ENCODE measurements at regions not wholly inside any gene's neighbourhood (a gene's known extent, or its start where the extent isn't known, plus 50 kb on each side); places are given as distances from the start of the nearest gene placed in this dataset.
"Not testable (repeated sequence)": the region's sequence is repeated elsewhere in the genome, so short reads cannot be mapped to it uniquely, and the experiment has no call there.

DNA sequence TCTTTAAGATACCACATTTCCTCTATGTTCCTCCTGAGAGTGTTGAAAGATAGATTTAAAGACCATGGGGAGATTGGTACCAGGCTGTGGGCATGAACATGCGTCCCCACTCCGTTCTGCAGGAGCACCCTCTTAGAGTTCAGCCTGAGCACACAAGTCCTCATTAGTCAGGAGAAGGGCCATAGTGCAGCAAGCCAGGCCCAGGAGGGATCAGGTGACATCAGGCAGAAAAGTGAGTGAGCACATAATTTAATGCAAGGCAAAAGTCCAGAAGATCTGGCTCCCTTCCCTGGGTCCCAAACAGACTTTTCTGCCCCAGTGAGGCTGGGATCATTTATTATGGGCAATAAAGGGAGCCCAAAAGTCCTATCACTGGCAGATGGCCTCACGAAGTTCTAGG lies 263.7 kb upstream of the AGTR2 start:
- Histone ChIP-seq H3K27ac (ENCODE audit: low read depth, low read length) (no peak overlapping the region), H3K9ac (ENCODE audit: low read depth in 1 of 3, low read length in 3 of 3) (no peak overlapping the region), H3K27me3 (ENCODE audit: control insufficient read depth in 3 of 3, insufficient read depth in 3 of 3, low read length in 3 of 3) (peaks cover 0 to 5% (median 0%) of the 10 kb centered on the region in 3 donors)

DNA sequence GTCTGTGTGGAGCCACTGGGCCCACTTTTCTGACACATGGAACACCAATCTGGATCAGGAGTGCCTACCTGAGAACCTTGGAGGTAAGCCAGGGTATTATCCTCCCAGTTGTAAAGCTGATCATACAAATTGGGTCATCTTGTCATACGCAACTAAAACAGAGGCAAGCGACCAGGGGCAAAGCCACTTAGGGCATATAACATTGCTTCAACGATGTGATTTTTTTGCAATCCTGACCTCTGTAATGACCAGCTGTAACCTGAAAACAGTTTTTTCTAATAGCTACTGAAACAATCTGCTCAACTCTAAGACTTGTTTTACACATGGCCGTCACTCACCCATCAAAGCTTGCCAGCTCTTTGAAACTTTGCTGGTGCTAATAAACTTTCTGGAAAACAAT lies 261.5 kb upstream of the AGTR2 start:
- H3K9ac ChIP-seq (ENCODE audit: low read depth in 1 of 3, low read length in 3 of 3) = no peak overlapping the region
- peaks cover 0 to 2% (median 0%) of the 10 kb centered on the region in 3 donors for H3K9me3 ChIP-seq (ENCODE audit: control insufficient read depth in 3 of 3, low read length in 3 of 3)
- no peaks in the 10 kb centered on the region for H3K36me3 ChIP-seq (ENCODE audit: control insufficient read depth in 3 of 3, insufficient read depth in 3 of 3, low read length in 3 of 3)
- H3K27ac ChIP-seq (ENCODE audit: low read depth, low read length) = no peak overlapping the region
- H3K4me3 ChIP-seq (ENCODE audit: low read length in 3 of 3) = no peak overlapping the region
- no peaks in the 10 kb centered on the region for H3K4me1 ChIP-seq (ENCODE audit: control insufficient read depth in 3 of 3, insufficient read depth in 3 of 3, low read length in 3 of 3)
- H3K27me3 ChIP-seq (ENCODE audit: control insufficient read depth in 3 of 3, insufficient read depth in 3 of 3, low read length in 3 of 3) = peaks cover 0 to 7% (median 0%) of the 10 kb centered on the region in 3 donors

More for the DNA sequence above, 263.7 kb upstream of the AGTR2 start:
- Histone ChIP-seq H3K9me3 (ENCODE audit: control insufficient read depth in 3 of 3, low read length in 3 of 3) (peaks cover 0 to 2% (median 0%) of the 10 kb centered on the region in 3 donors), H3K36me3 (ENCODE audit: control insufficient read depth in 3 of 3, insufficient read depth in 3 of 3, low read length in 3 of 3) (no peaks in the 10 kb centered on the region), H3K4me1 (ENCODE audit: control insufficient read depth in 3 of 3, insufficient read depth in 3 of 3, low read length in 3 of 3) (no peaks in the 10 kb centered on the region), H3K4me3 (ENCODE audit: low read length in 3 of 3) (no peak overlapping the region)

- Histone ChIP-seq H3K36me3 (ENCODE audit: control insufficient read depth in 3 of 3, insufficient read depth in 3 of 3, low read length in 3 of 3) (no peaks in the 10 kb centered on the region), H3K9me3 (ENCODE audit: control insufficient read depth in 3 of 3, low read length in 3 of 3) (peaks cover 0 to 2% (median 0%) of the 10 kb centered on the region in 3 donors), H3K27me3 (ENCODE audit: control insufficient read depth in 3 of 3, insufficient read depth in 3 of 3, low read length in 3 of 3) (peaks cover 0 to 7% (median 0%) of the 10 kb centered on the region in 3 donors), H3K4me1 (ENCODE audit: control insufficient read depth in 3 of 3, insufficient read depth in 3 of 3, low read length in 3 of 3) (no peaks in the 10 kb centered on the region), H3K27ac (ENCODE audit: low read depth, low read length) (no peak overlapping the region), H3K9ac (ENCODE audit: low read depth in 1 of 3, low read length in 3 of 3) (no peak overlapping the region), H3K4me3 (ENCODE audit: low read length in 3 of 3) (no peak overlapping the region)
These were observed 258.6 kb upstream of the AGTR2 start for GRCh38 chrX:115911967-115912366.

DNA sequence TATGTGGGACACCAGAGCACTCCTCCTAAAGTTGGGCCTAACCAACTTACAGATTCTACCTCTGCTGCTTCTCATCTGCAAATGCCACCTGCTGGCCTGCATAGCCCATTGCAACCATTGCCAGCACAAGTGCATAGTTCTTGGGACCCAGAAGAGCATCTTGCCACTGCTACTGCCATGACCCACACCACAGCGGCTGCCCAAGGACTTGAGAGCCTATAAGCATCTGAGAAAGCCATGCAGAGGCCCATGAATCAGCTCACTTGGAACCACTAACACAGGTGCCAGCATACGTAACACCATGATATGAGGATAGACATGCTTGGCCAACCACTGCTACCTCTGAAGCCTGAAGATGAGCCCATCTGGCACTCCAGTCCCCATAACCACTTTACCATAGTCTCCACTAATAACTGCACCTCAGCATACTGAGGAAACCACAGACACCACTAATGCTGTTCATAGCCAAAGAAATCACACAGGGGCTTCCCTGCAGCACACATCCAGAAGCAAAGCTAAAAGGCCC lies 258.1 kb upstream of the AGTR2 start:
- H3K9ac ChIP-seq (ENCODE audit: low read depth in 1 of 3, low read length in 3 of 3) = no peak overlapping the region
- no peak overlapping the region for H3K4me3 ChIP-seq (ENCODE audit: low read length in 3 of 3)
- H3K27me3 ChIP-seq (ENCODE audit: control insufficient read depth in 3 of 3, insufficient read depth in 3 of 3, low read length in 3 of 3) = peaks cover 0 to 7% (median 0%) of the 10 kb centered on the region in 3 donors

GRCh38 chrX:115913575-115913974 lies 257.0 kb upstream of the AGTR2 start:
- Histone ChIP-seq H3K4me3 (ENCODE audit: low read length in 3 of 3) (no peak overlapping the region), H3K9ac (ENCODE audit: low read depth in 1 of 3, low read length in 3 of 3) (no peak overlapping the region), H3K27me3 (ENCODE audit: control insufficient read depth in 3 of 3, insufficient read depth in 3 of 3, low read length in 3 of 3) (peaks cover 0 to 7% (median 0%) of the 10 kb centered on the region in 3 donors), H3K9me3 (ENCODE audit: control insufficient read depth in 3 of 3, low read length in 3 of 3) (peaks cover 0 to 2% (median 0%) of the 10 kb centered on the region in 3 donors), H3K36me3 (ENCODE audit: control insufficient read depth in 3 of 3, insufficient read depth in 3 of 3, low read length in 3 of 3) (no peaks in the 10 kb centered on the region), H3K4me1 (ENCODE audit: control insufficient read depth in 3 of 3, insufficient read depth in 3 of 3, low read length in 3 of 3) (no peaks in the 10 kb centered on the region), H3K27ac (ENCODE audit: low read depth, low read length) (no peak overlapping the region)

More for the DNA sequence above, 258.1 kb upstream of the AGTR2 start:
- no peaks in the 10 kb centered on the region for H3K4me1 ChIP-seq (ENCODE audit: control insufficient read depth in 3 of 3, insufficient read depth in 3 of 3, low read length in 3 of 3)
- H3K9me3 ChIP-seq (ENCODE audit: control insufficient read depth in 3 of 3, low read length in 3 of 3) = peaks cover 0 to 2% (median 0%) of the 10 kb centered on the region in 3 donors
- H3K27ac ChIP-seq (ENCODE audit: low read depth, low read length) = no peak overlapping the region
- no peaks in the 10 kb centered on the region for H3K36me3 ChIP-seq (ENCODE audit: control insufficient read depth in 3 of 3, insufficient read depth in 3 of 3, low read length in 3 of 3)

DNA sequence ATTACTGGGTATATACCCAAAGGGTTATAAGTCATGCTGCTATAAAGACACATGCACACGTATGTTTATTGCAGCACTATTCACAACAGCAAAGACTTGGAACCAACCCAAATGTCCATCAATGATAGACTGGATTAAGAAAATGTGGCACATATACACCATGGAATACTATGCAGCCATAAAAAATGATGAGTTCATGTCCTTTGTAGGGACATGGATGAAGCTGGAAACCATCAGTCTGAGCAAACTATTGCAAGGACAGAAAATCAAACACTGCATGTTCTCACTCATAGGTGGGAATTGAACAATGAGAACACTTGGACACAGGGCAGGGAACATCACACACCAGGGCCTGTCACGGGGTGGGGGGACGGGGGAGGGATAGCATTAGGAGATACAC lies 254.9 kb upstream of the AGTR2 start:
- not testable (repeated sequence) for H3K27ac ChIP-seq (ENCODE audit: low read depth, low read length); H3K4me3 ChIP-seq (ENCODE audit: low read length in 3 of 3); H3K4me1 ChIP-seq (ENCODE audit: control insufficient read depth in 3 of 3, insufficient read depth in 3 of 3, low read length in 3 of 3); H3K36me3 ChIP-seq (ENCODE audit: control insufficient read depth in 3 of 3, insufficient read depth in 3 of 3, low read length in 3 of 3); H3K27me3 ChIP-seq (ENCODE audit: control insufficient read depth in 3 of 3, insufficient read depth in 3 of 3, low read length in 3 of 3); H3K9ac ChIP-seq (ENCODE audit: low read depth in 1 of 3, low read length in 3 of 3); H3K9me3 ChIP-seq (ENCODE audit: control insufficient read depth in 3 of 3, low read length in 3 of 3)

- no peaks in the 10 kb centered on the region for H3K27me3 ChIP-seq (ENCODE audit: control insufficient read depth in 3 of 3, insufficient read depth in 3 of 3, low read length in 3 of 3)
- H3K36me3 ChIP-seq (ENCODE audit: control insufficient read depth in 3 of 3, insufficient read depth in 3 of 3, low read length in 3 of 3) = no peaks in the 10 kb centered on the region
- peaks cover 0 to 3% (median 0%) of the 10 kb centered on the region in 3 donors for H3K9me3 ChIP-seq (ENCODE audit: control insufficient read depth in 3 of 3, low read length in 3 of 3)
- H3K27ac ChIP-seq (ENCODE audit: low read depth, low read length) = no peak overlapping the region
- H3K4me3 ChIP-seq (ENCODE audit: low read length in 3 of 3) = no peak overlapping the region
- H3K9ac ChIP-seq (ENCODE audit: low read depth in 1 of 3, low read length in 3 of 3) = no peak overlapping the region
- H3K4me1 ChIP-seq (ENCODE audit: control insufficient read depth in 3 of 3, insufficient read depth in 3 of 3, low read length in 3 of 3) = no peaks in the 10 kb centered on the region
These were observed 241.1 kb upstream of the AGTR2 start for GRCh38 chrX:115929480-115929879.

DNA sequence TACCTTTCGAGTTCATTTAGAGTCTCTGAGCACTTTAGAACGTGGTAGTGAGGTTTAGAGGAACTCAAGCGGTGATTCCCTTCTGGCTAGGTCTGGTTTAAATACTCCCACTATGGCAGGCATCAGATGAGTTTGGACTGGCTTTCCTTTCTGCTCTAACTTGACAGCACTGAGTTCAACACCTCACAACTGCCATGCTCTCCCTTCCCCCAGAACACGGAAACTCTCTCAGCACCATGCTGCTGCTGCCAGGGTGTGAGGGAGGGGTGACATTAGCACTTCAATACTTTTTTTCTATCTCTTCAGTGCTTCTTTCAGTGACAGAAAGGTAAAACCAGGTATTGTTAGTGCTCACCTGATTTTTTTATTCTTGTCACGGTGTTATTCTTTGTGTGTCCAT lies 234.5 kb upstream of the AGTR2 start:
- H3K4me1 ChIP-seq (ENCODE audit: control insufficient read depth in 3 of 3, insufficient read depth in 3 of 3, low read length in 3 of 3) = no peaks in the 10 kb centered on the region
- H3K27ac ChIP-seq (ENCODE audit: low read depth, low read length) = no peak overlapping the region
- no peak overlapping the region for H3K4me3 ChIP-seq (ENCODE audit: low read length in 3 of 3)
- H3K27me3 ChIP-seq (ENCODE audit: control insufficient read depth in 3 of 3, insufficient read depth in 3 of 3, low read length in 3 of 3) = peaks cover 0 to 5% (median 0%) of the 10 kb centered on the region in 3 donors
- H3K9ac ChIP-seq (ENCODE audit: low read depth in 1 of 3, low read length in 3 of 3) = no peak overlapping the region
- H3K9me3 ChIP-seq (ENCODE audit: control insufficient read depth in 3 of 3, low read length in 3 of 3) = no peaks in the 10 kb centered on the region
- no peaks in the 10 kb centered on the region for H3K36me3 ChIP-seq (ENCODE audit: control insufficient read depth in 3 of 3, insufficient read depth in 3 of 3, low read length in 3 of 3)

- no peak overlapping the region for H3K9ac ChIP-seq (ENCODE audit: low read depth in 1 of 3, low read length in 3 of 3)
- no peaks in the 10 kb centered on the region for H3K9me3 ChIP-seq (ENCODE audit: control insufficient read depth in 3 of 3, low read length in 3 of 3)
- no peaks in the 10 kb centered on the region for H3K36me3 ChIP-seq (ENCODE audit: control insufficient read depth in 3 of 3, insufficient read depth in 3 of 3, low read length in 3 of 3)
- H3K4me1 ChIP-seq (ENCODE audit: control insufficient read depth in 3 of 3, insufficient read depth in 3 of 3, low read length in 3 of 3) = no peaks in the 10 kb centered on the region
- H3K27ac ChIP-seq (ENCODE audit: low read depth, low read length) = no peak overlapping the region
- no peak overlapping the region for H3K4me3 ChIP-seq (ENCODE audit: low read length in 3 of 3)
- H3K27me3 ChIP-seq (ENCODE audit: control insufficient read depth in 3 of 3, insufficient read depth in 3 of 3, low read length in 3 of 3) = peaks cover 0 to 5% (median 0%) of the 10 kb centered on the region in 3 donors
These were observed 231.5 kb upstream of the AGTR2 start for GRCh38 chrX:115939070-115939469.

- no peaks in the 10 kb centered on the region for H3K4me1 ChIP-seq (ENCODE audit: control insufficient read depth in 3 of 3, insufficient read depth in 3 of 3, low read length in 3 of 3)
- no peak overlapping the region for H3K27ac ChIP-seq (ENCODE audit: low read depth, low read length)
- peaks cover 0 to 5% (median 0%) of the 10 kb centered on the region in 3 donors for H3K27me3 ChIP-seq (ENCODE audit: control insufficient read depth in 3 of 3, insufficient read depth in 3 of 3, low read length in 3 of 3)
- no peaks in the 10 kb centered on the region for H3K9me3 ChIP-seq (ENCODE audit: control insufficient read depth in 3 of 3, low read length in 3 of 3)
- no peaks in the 10 kb centered on the region for H3K36me3 ChIP-seq (ENCODE audit: control insufficient read depth in 3 of 3, insufficient read depth in 3 of 3, low read length in 3 of 3)
- H3K4me3 ChIP-seq (ENCODE audit: low read length in 3 of 3) = no peak overlapping the region
- H3K9ac ChIP-seq (ENCODE audit: low read depth in 1 of 3, low read length in 3 of 3) = no peak overlapping the region
These were observed 230.8 kb upstream of the AGTR2 start for GRCh38 chrX:115939636-115940160.

Data from skeletal muscle tissue (tissue), 3 donors.